Lower leg skin (tissue), 4 donors: ENCODE measurements at regions not wholly inside any gene's neighbourhood (a gene's known extent, or its start where the extent isn't known, plus 50 kb on each side); places are given as distances from the start of the nearest gene placed in this dataset.
"Not testable (repeated sequence)": the region's sequence is repeated elsewhere in the genome, so short reads cannot be mapped to it uniquely, and the experiment has no call there.

ENCODE experiments used
- DNase-seq, 2 donors: peaks; one replicate each; pipeline ENCODE4 v3.0.0-alpha.2; 2019; ENCODE audit warnings: low spot score in 2 of 2
- H3K4me3 ChIP-seq: fragments of 200-600 bp; sonication (generic); 2 replicates; pipeline ENCODE4 v1.5.1; 2017; ENCODE audit warnings: mild to moderate bottlenecking, low read depth; ENCODE audit not compliant: poor library complexity, severe bottlenecking
- POLR2A ChIP-seq, 2 donors: fragments of 450-650 bp; IDR thresholded peaks; one replicate each; pipeline ENCODE4 v1.6.1; 2016 to 2017; ENCODE audit warnings: antibody characterized with exemption in 2 of 2, mild to moderate bottlenecking in 1 of 2, moderate library complexity in 1 of 2
- WGBS, 2 donors: methylation state at CpG; one replicate each; pipeline ENCODE4 v1.1.5; 2018; 5-methylcytosine and 5-hydroxymethylcytosine counted together
- intact Hi-C: fragments of 100-400 bp; cut with DNase I; formaldehyde crosslinking; loops from one replicate; pipeline ENCODE4 v1.15.0; 2023; ENCODE audit warnings: low total_unique reads
- TF ChIP-seq, protein P1 (sequence below), 3 donors: fragments of 450-650 bp; IDR thresholded peaks; one replicate each; pipeline ENCODE4 v1.5.1; 2016; ENCODE audit warnings: antibody characterized with exemption in 3 of 3, mild to moderate bottlenecking in 3 of 3, moderate library complexity in 2 of 3

- intact Hi-C loops, result no loop called here
- TF ChIP-seq POLR2A (IDR thresholded peaks at IDR 0.05), result no peak
- TF ChIP-seq, protein P1, sequence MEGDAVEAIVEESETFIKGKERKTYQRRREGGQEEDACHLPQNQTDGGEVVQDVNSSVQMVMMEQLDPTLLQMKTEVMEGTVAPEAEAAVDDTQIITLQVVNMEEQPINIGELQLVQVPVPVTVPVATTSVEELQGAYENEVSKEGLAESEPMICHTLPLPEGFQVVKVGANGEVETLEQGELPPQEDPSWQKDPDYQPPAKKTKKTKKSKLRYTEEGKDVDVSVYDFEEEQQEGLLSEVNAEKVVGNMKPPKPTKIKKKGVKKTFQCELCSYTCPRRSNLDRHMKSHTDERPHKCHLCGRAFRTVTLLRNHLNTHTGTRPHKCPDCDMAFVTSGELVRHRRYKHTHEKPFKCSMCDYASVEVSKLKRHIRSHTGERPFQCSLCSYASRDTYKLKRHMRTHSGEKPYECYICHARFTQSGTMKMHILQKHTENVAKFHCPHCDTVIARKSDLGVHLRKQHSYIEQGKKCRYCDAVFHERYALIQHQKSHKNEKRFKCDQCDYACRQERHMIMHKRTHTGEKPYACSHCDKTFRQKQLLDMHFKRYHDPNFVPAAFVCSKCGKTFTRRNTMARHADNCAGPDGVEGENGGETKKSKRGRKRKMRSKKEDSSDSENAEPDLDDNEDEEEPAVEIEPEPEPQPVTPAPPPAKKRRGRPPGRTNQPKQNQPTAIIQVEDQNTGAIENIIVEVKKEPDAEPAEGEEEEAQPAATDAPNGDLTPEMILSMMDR (IDR thresholded peaks at IDR 0.05), result no peak
- 92 to 95% methylated on average over 21 to 23 of the region's 23 CpGs for WGBS, 2 donors
- DNase-seq, result no peak
- H3K4me3 ChIP-seq, result no peak overlapping the region
Measured at GRCh38 chr17:83018658-83019193, 60.7 kb upstream of the METRNL start.

- DNase-seq, result no peak
- 68 to 80% methylated on average over 10 of the region's 10 CpGs for WGBS, 2 donors
- TF ChIP-seq, protein P1 (IDR thresholded peaks at IDR 0.05), result no peak
- TF ChIP-seq POLR2A (IDR thresholded peaks at IDR 0.05), result no peak
- intact Hi-C loops, result no loop called here
- H3K4me3 ChIP-seq, result no peak overlapping the region
Measured at GRCh38 chr17:83019376-83019775, 60.0 kb upstream of the METRNL start.

- WGBS, 2 donors, result 95 to 96% methylated on average over 33 to 35 of the region's 43 CpGs
- no peak for DNase-seq
- intact Hi-C loops, result no loop called here
- TF ChIP-seq POLR2A (IDR thresholded peaks at IDR 0.05), result no peak
- TF ChIP-seq, protein P1 (IDR thresholded peaks at IDR 0.05), result no peak
- H3K4me3 ChIP-seq, result no peak overlapping the region
Measured at GRCh38 chr17:83024218-83024971, 55.0 kb upstream of the METRNL start.

DNA sequence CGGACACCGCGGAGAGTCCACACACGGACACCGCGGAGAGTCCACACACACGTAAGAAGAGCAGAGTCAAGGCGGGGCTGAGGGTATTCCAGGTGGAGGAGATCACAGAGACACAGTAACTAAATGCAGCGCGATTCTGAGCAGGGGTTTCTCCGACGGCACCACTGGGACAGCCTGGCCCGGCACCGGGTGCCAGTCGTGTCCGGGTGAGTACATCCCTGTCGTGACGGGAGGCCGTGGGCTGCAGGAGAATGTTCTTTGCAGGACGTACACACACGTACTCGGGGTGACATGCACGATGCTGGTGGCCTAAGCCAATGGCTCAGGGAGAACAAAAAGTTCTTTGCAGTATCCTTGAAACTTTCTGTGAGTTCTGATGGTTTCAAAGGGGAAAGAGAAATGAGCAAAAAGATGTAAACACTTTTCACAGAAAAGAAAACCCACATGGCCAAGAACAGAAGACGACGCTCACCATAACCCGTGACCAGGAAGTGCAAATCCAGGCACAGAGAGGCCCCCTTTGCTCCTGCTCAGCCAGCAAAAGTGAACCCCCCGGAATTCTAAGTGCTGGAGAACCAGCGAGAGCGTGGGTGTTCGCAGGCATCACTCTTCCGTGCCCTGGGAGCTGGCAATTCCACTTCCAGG lies 53.7 kb upstream of the METRNL start:
- DNase-seq, result no peak
- H3K4me3 ChIP-seq, result no peak overlapping the region
- intact Hi-C loops, result no loop called here
- TF ChIP-seq, protein P1 (IDR thresholded peaks at IDR 0.05), result no peak
- TF ChIP-seq POLR2A (IDR thresholded peaks at IDR 0.05), result no peak
- WGBS, 2 donors, result 96 to 97% methylated on average over 27 to 31 of the region's 31 CpGs

DNA sequence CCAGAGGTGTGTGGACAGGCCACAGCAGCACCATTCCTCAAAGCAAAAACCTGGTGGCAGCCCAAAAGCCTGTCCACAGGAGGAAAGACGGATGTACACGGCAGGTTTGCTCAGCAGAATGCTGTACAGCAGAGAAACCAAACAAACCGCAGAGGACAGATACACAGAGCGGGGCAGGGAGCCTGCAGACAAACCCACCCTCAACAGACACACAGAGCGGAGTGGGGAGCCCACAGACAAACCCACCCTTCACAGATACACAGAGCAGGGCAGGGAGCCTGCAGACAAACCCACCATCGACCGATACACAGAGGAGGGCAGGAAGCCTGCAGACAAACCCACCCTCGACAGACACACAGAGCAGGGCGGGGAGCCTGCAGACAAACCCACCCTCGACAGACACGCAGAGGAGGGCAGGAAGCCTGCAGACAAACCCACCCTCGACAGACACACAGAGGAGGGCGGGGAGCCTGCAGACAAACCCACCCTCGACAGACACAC lies 53.0 kb upstream of the METRNL start:
- no peak for DNase-seq
- no peak for TF ChIP-seq POLR2A (IDR thresholded peaks at IDR 0.05)
- TF ChIP-seq, protein P1 (IDR thresholded peaks at IDR 0.05), result no peak
- 64 to 67% methylated on average over 14 of the region's 14 CpGs for WGBS, 2 donors
- intact Hi-C loops, result no loop called here
- H3K4me3 ChIP-seq, result no peak overlapping the region

DNA sequence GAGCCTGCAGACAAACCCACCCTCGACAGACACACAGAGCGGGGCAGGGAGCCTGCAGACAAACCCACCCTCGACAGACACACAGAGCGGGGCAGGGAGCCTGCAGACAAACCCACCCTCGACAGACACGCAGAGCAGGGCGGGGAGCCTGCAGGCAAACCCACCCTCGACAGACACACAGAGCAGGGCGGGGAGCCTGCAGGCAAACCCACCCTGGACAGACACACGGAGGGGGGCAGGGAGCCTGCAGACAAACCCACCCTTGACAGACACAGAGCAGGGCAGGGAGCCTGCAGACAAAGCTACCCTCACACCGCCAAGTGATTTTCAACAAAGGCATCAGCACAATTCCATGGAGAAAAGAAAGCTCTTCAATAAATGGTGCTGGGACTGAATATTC lies 52.5 kb upstream of the METRNL start:
- intact Hi-C loops, H3K4me3 ChIP-seq, DNase-seq: not testable (repeated sequence)
- 56 to 78% methylated on average over 11 of the region's 11 CpGs for WGBS, 2 donors
